ENCODE measurements at regions not wholly inside any gene's neighbourhood (a gene's known extent, or its start where the extent isn't known, plus 50 kb on each side); places are given as distances from the start of the nearest gene placed in this dataset.
A peak's percentile ranks its signal among the peaks of the same experiment; 100 is the strongest.

DNA sequence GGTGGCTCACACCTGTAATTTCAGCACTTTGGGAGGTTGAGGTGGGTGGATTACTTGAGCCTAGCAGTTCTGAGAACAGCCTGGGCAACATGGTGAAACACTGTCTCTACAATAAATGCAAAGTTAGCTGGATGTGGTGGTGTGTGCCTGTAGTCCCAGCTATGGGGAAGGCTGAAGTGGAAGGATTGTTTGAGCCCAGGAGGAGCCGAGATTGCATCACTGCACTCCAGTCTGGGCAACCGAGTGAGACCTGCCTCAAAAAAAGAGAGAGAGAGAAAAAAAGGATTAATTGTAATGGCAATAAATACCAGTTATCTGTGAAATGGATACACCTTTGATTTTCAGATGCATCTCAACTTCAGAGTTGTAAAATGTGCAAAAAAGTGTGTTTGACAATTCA lies 58.8 kb downstream of the SPRY1 start:
- DNase-seq, result no peak

DNA sequence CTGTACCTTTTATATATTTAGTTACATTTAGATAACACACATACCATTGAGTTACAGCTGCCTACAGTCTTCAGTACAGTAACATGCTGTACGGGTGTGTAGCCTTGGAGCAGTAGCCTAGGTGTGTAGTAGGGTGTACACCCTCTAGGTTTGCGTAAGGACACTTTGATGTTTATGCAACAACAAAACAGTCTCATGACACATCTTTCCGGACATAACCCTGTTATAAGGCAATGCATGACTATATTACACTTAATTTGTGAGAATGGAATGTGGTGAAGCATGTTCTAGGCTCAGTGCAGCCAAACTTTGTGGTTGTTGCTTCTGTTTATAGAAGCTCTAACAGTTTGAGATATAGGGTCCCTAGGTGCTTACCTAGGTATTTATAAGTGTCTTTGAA lies 65.4 kb downstream of the SPRY1 start:
- DNase-seq, result no peak

DNA sequence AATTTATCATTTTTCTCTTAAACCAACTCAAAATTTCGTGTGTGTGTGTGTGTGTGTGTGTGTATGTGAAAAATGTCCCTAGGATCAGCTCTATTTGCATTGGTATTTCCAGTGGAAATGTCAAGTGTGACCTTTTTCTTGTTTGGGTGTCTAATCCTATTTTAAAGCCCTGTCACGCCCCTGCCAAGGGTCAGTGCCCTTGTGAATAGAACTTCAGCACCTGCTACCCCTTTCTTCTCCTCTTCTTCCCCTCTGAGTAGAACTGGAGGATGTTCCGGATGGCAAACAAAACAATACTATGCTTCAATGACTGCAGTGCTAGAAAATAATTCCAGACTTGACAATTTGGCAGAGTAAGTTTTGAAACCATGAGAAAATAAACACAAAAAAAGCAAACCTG lies 67.3 kb downstream of the SPRY1 start:
- no peak for DNase-seq

DNA sequence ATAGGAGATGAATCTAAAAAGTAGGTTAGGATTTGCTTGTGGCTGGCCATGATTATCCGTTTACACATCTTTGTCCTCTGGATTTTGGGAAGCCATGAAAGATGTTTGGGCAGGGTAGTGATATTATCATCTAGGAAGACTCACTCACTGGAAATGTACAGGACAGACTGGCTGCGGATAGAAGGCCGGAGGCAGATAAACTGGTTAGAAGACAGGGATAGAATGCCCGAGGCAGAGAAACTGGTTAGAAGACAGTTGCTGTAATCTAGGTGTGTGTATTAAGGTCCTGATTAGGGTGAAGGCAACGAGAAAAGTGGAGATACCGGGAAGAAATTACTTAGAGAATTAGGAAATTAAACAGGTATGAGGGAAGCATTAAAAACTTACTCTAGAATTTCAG lies 68.8 kb downstream of the SPRY1 start:
- DNase-seq, result no peak

DNA sequence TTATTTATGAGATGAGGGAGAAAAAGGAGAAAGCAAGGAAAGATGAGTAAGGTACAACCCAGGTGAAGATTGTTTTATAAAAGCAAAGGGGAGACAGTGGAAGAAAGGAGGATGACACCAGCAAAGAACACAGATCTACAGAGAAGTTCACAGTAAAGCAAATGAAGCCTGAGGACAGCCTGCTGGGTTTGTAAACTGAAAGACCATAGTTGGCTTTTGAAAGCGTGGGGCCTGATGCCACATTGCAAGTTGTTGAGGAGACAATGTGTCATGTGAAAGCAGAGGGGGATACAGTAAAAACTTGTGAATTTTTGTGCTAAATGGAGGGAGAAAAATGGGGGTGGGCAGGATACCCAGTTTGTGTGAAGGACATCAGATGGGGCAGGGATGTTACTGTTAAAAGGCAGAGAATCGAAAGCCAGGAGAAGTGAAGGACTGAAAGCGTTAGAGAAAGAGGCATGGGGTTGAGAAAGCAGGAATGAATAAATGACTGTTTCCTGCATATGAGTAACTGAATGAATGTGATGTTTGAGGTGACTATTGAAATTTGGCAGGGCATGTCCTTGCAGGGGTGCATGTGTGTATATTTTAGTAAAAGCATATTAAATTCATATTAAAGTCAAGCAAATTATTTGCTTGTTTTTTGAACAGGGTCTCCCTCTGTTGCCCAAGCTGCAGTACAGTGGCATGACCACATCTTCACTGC lies 69.6 kb downstream of the SPRY1 start:
- no peak for DNase-seq

DNA sequence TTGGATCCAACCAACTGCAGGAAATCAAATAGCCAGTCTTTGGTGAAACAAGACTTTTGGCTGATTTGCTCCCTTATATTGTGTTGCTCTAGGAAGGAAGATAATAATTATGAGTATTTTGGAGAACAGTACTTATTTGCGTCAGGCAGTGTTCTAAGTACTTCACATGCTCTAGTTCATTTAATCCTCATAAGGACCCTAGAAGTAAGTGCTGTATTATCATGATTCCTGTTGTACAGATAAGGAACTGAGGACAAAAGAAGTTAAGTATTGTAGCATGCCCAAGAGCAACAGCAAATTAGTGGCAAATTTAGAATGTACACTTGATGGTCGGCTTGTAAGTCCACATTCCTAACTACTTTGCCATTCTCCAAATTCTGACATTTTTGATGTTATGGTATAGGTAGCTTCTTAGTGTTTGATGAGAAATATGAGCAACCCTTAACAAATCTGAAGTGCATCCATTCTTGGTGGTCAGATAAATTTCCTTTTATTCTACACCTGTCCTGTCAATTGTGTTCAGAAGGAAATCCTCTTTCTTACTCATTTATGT lies 72.0 kb downstream of the SPRY1 start:
- DNase-seq, result no peak

DNA sequence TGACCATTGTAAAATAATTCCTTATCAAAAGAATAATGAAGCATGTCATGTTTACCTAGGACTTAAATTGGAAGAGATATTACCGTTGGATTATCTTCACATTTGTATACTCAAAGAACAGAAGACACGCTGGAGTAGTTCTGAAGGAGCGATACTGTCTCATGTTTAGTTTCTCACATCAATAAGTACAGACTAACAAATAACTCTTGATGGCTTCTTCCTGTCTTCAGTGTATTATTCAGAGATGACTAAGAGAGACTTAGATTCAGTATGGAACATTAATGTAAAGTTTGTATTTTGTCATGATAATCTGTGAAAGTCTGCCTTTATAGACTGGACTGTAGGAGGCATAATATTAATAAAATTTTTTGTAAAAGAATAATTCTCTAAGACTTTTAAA lies 72.7 kb downstream of the SPRY1 start:
- DNase-seq, result no peak

DNA sequence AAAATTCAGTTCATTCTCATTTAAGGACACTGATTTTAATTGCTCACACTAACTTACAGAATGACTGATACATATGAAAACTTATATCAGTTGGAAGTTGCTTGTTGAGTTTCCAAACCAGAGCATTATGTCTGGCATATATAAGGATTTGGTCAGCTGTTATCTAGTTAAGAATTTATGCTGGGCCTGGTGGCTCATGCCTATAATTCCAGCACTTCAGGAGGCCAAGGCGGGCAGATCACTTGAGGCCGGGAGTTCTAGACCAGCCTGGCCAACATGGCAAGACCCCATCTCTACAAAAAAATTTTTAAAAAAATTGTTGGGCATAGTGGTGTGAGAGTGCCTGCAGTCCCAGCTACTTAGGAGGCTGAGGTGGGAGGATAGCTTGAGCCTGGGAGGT lies 73.1 kb downstream of the SPRY1 start:
- DNase-seq, result no peak

DNA sequence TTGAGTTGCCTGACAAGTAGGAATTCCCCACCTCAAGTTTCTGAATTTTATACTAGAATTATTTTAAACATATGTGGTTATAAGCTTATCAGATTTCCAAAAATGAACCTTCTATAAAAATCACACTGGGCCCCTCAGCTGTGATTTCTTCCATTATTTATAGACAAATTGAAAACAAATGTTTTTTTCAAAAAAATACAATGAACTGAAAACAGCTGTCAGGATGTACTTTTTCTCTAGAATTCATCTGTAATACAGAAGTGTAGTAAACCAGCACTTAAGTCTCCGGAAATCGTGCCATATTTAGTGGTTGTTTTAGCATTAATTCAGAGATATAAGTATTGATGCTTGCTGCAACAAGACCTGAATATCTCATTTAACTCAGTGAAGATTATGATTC lies 74.0 kb downstream of the SPRY1 start:
- DNase-seq, result no peak

DNA sequence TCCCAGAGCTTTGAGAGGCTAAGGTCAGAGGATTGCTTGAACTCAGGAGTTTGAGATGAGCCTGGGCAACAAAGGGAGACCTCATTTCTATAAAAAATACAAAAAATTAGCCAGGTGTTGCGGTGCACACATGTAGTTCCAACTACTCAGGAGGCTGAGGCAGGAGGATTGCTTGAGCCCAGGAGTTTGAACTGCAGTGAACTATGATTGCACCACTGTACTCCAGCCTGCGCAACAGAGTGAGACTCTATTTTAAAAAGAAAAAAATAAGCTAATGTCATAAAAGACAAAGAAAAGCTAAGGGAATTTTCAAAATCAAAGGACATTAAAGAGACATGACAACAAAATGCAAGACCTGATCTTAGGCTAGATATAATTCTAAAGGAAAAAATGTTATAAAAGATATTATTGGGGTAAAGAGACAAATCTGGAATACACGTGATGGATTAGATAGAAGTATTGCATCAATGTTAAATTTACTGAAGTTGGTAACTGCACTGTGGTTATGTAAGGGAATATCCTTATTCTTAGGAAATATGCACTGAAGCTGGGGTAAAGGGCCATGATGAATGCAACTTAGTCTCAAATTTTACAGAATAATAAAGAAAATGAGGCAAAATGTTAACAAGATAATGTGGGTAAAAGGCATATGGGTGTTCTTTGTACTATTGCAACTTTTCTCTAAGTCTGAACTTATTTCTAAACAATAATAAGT lies 75.2 kb downstream of the SPRY1 start:
- DNase-seq, result no peak

DNA sequence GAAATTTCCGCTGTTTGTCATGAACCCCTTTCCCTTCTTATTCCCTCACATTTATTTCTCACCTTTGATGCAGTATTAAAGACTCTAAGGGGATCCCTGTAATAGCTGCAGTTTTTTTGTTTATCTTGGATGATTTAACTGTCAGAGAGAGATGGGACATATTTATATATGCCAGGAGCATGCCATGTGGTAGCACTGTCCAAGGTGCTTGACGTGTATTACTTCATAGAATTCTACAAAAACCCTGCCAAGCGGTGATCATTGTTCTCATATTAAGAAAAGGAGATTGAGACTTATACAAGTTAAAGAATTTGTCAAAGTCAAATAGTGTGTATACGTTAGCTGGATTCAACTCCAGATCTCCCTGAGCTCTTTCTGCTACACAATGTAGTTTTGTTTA lies 78.2 kb downstream of the SPRY1 start:
- DNase-seq, result no peak

DNA sequence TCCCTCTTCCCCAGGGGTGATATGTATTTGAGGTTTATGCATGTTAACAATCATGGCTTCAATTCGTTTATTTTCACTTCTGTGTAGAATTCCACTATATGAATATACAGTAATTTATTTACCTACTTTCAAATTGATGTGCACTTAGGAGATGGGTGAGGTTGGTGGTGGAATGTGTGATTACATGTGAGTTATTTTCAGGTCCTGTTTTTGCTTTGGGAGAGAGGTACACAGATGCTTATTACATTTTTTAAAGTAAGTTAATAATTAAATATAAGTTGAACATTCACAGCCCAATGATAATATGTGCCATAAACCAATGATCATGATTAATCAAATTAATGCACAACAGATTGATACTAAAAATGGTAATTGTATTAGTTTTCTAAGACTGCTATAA lies 79.5 kb downstream of the SPRY1 start:
- DNase-seq, result no peak

DNA sequence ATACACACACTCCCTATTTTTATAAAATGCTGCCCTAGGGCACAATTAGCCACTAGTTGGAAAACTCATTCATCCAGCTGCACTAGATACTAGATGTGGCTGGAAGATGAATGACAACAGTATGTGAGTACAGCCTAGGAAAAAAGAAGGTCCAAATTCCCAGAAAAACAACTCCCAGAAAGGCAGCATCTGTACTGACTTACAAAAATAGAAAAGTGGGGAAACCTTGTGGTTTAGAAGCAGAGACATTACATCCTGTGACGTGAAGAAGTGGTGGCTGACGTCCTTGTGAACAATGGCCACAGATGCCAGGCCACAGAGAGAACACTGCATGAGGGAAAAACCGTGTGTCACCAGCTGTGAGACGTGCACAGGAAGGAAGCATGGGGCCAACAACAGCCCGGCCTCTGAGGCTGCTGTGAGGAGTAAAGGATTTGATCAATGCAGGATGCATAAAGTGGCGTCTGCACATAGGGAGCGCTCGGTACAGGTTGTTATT lies 81.2 kb downstream of the SPRY1 start:
- peak; percentile 71 for DNase-seq

DNA sequence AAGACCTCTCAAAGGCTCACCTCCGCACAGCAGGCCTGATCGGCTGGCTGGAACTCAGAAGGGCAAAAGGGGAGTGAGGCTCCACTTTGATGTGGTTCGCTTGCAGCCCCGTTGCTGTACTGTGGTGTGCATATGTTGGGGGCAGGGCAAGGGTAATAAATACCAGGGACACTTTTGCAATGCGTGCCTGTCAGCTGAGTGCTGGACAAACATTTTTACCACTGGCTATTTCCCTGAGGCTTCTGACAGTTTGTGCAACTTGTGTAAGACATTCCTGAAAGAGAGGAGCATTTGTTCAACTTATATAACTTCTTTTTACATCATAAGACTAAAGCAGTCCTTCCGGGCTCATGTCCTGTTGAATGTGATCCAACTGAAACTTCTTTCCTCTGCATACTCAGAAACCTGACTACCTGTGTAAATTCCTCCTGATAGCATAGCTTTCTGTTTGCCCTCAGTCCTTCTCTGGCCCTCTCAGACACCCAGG lies 82.3 kb downstream of the SPRY1 start:
- DNase-seq, result no peak

DNA sequence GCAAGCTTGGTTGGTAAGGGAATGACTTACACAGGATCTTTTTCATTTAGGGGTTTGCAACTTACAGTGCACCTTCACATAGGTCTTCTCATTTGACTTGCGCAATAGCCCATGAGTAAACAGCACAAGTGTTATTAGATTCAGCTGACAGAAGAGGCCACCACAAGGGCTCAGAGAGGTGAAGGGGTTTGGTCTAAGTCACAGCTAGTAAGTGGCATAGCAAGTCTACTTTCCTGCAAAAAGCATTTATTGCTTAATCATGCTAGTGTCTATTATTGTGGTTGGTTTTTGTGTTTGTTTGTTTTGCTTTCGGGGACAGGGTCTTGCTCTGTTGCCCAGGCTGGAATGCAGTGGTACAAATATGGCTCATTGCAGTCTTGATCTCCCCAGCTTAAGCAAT lies 83.3 kb downstream of the SPRY1 start:
- DNase-seq, result no peak

DNA sequence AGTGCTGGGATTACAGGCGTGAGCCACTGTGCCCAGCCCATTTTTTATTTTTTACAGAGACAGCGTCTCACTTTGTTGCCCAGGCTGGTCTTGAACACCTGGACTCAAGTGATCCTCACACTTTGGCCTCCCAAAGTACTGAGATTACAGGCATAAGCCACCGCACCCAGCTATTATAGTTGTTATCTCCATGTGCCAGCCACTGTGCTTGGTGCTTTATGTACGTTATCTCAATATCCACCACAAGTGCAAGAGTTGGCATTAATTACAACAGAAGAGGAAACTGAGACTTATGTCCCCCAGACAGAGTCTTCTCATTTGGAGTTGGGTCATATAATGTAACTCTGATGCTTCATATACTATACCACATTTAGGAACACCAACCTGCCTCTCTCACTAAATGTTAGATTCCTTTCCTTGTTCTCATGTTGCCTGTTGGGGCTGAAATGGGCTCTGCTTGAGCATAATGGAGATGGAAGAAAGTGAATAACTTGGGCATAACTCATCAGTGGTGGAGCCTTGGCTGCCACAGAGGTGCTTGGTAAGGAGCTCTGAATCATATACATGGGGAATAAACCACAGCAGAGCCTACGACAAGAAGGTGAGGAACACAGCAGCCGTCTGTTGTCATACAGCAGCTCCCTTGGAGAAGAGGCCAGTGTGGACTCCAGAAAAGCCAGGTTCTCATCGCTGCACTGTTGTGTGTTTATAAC lies 84.3 kb downstream of the SPRY1 start:
- no peak for DNase-seq

DNA sequence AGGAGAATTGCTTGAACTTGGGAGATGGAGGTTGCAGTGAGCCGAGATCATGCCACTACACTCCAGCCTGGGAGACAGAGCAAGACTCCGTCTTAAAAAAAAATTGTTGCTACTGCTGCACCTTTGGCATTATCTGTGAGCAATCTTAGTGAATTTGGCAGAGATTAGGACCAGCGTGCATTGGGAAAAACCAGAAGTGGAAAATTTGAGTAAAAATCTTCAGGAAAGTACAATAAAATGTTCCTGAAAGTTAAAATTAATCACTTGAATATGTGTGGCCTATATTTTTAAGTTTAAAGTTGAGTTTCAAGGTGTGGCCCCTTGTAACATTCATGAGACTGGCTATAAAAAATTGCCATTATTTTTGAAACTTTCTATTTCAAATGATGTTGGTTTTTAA lies 85.1 kb downstream of the SPRY1 start:
- DNase-seq, result no peak

DNA sequence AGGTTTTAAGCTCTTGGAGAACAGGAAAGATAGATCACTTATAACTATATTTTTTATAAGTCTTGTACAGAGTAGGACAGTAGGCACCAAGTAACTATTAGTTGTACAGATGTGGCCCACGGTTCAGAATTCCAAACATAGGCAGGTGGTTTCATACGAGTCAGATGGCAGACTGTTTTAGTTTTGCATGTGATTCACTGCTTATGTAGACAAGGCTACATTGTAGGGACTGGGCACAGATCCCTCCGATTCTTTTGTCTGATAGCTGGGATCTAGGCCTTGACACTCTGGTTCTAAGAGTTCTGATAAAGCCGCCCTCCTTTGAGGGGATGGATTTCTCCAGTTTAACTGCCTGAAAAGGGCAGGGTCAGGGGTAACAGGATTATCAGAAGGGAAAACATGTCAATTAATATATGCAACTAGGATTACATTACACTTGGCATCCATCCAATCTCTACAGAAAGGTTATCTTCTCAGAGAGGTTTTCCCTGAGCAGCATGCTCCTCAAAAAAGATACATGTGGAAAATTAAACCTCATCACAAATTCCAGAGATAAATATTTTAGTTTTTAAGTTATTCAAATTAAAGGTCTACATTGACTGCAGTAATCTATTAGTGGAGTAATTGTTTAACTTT lies 87.8 kb downstream of the SPRY1 start:
- DNase-seq, result no peak

DNA sequence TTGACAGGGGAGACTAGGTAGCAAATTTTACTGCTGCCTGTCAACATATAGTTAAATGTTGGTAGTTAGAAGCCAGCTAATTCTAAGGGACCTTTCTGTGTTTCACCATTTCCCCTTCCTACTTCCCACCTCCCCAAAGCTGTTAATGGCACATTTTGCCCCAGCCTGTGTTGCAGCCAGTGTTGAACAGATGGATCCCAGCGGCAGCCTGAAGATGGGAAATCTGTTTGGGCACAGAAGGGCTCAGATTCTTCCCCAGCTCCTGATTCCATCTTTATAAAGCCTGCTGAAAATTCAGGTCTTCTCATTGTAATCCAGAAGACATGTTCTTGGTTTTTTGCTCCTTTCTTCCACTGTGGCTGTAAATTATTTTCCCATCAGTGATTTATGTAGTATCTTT lies 89.0 kb downstream of the SPRY1 start:
- DNase-seq, result no peak

DNA sequence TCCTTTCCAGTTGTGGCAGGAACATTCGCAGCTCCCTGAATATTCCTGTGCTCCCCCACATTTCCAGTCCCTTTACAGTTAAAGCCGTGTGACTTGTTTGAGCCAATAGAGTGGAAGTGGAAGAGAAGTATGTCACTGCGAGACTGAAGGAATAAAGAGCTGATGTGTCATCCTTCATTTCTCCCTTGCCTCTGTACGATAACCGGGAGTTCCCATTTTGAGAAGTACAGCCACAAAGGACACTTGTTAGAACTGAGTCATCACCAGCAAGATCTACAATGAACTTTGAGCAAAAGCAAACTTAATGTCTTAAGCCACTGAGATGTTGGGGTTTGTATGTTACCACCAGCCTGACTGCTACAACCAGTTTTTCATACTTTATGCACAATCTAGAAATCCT lies 92.3 kb downstream of the SPRY1 start:
- no peak for DNase-seq

DNA sequence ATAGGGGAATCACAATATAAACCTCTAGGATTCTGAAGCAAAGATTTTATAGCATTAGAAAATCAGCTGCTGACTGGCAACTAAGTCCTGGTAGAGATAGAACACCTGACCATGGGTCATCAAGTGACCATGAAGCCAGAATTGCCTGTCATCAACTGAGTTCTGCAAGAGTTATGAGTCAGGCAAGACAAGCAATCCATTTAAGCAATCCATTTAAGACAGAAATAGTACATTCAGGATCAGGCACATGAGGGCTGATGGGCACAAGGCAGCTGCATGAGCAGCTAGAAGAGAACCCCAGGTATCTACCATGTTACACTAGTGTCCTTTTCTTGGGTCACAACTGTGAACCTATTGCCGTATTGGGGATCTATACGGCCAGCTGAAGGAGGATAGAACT lies 98.9 kb downstream of the SPRY1 start:
- no peak for DNase-seq

DNA sequence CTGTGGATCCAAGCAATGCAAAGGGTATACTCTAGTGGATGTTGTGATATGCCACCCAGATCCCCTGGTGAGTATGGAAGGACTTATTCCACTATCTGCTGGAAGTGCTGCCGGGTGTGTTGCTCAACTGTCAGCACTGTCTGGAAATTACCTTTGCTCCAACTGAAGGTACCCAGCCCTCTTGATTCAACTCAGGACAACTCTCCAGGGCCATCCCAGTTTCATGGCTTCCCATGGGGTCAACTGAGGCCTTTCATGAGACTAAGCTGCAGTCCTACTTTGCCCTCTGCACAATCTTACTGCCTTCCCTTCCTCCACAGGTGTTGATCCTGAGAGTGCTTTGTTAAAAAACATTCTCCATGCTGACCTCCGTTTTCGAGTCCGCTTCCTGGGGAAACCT lies 99.8 kb downstream of the SPRY1 start:
- no peak for DNase-seq
